ENCODE measurements at regions not wholly inside any gene's neighbourhood (a gene's known extent, or its start where the extent isn't known, plus 50 kb on each side); places are given as distances from the start of the nearest gene placed in this dataset.

DNA sequence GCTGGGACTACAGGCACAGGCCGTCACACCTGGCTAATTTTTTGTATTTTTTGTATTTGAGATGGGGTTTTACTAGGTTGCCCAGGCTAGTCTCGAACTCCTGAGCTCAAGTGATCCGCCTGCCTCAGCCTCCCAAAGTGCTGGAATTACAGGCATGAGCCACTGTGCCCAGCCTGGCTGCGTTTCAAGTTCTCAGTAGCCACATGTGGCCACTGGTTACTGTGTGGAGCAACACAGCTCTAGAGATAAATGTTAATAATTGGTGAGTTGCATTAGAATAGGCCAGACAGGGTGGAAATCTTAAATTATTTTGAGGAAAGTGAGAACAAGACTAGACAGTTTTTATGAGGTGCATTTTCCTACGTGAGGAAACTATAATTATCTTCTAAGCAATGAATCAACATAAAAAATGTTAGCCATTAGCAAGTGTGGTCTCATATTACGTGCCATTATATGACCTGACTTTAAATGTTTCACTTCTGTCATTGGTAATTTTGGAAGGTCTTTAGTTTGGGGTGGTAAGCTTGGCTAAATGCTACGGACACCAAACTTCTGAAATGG is 129.6 kb downstream of the PLEKHG1 start:
- DNase-seq (ENCODE audit: low spot score), result peak; percentile 33
- intact Hi-C loops (cut with DNase I), result no loop called here

GRCh38 chr6:150730801-150731457 is 131.2 kb downstream of the PLEKHG1 start:
- intact Hi-C loops (cut with DNase I), result no loop called here
- no peak for DNase-seq (ENCODE audit: low spot score)

DNA sequence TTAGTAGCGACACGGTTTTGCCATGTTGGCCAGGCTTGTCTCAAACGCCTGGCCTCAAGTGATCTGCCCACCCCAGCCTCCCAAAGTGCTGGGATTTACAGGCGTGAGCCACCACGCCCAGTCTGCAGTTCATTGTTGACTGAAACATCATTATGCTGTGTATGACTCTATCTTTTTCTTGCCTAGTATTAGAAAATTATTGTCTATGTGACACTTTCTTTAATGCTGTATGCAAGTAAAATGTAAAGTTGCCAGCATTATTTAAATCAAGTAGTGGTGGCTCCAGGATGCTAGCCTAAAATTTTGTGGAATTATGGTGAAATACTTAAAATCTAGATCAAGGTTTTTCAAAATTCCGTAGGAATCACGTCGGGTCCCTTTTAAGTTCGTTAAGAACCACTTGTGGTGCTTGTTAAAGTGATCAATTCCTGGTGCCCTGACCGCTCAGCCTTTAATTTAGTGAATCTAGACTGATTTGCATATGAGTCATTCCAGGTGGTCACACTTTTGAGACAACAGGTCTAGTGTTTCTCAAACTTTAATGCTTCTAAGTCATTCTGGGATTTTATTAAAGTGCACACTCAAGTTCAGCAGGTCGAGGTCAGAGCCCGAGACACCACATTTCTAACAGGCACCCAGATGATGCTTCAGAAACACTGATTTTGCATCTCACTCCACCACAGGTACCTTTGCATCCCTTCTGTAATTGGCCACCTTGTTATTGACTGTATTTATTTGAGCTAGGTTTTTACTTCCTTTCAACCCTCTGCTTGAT is 132.6 kb upstream of the MTHFD1L start:
- DNase-seq (ENCODE audit: low spot score), result no peak
- intact Hi-C loops (cut with DNase I), result no loop called here

DNA sequence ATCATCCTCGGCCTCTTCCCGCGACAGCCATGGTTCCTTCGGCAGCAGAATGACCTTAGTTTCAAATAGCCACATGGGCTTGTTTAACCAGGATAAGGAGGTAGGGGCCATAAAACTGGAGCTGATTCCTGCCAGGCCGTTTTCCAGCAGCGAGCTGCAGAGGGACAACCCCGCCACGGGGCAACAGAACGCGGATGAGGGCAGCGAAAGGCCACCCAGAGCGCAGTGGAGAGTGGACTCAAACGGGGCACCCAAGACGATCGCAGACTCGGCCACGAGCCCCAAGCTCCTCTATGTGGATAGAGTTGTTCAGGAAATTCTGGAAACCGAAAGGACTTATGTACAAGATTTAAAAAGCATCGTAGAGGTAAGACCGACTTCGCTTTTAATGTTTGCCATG is 131.8 kb upstream of the MTHFD1L start:
- intact Hi-C loops (cut with DNase I), result no loop called here
- no peak for DNase-seq (ENCODE audit: low spot score)

DNA sequence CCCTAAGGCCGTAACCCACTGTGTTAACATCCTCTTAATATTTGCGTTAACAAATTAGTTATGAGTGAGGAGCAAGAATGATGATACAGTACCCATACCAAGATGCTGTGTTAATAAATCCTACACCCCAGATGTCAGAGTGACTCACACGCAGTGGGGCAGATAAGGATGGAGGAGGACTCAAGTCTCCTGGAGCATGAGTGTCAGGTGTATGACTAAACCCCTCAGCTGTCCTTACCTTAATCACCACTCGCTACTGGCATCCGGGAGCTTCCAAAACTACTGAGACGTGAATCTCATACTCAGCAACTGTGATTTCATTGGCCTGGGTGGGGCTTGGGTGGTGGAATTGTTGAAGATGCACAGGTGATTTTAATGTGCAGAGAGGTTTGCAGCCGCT is 131.3 kb upstream of the MTHFD1L start:
- intact Hi-C loops (cut with DNase I), result no loop called here
- no peak for DNase-seq (ENCODE audit: low spot score)

GRCh38 chr6:150735341-150735851 is 130.1 kb upstream of the MTHFD1L start:
- no peak for DNase-seq (ENCODE audit: low spot score)
- intact Hi-C loops (cut with DNase I), result no loop called here

GRCh38 chr6:150738092-150738629 is 127.3 kb upstream of the MTHFD1L start:
- DNase-seq (ENCODE audit: low spot score), result no peak

GRCh38 chr6:150739711-150740349 is 125.7 kb upstream of the MTHFD1L start:
- intact Hi-C loops (cut with DNase I), result no loop called here
- DNase-seq (ENCODE audit: low spot score), result no peak

More at GRCh38 chr6:150738092-150738629, 127.3 kb upstream of the MTHFD1L start:
- intact Hi-C loops (cut with DNase I), result no loop called here

DNA sequence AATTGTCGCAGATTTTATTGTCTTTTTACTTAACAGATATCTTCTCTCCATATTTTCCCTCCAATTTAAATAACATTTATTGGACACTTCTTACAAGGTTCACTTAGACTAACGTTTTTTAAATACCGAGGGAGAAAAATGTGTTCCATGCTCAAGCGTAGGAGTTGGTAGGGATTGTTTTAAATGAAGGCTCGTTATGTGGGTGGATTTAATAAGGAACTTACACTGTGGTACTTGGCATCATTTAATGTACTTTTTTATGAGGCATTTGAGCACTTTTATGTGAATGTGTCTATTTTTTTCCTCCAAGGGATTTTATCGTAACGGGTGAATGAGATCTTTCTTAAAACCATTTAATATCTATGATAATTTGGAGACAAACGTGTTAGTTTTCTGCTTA is 125.0 kb upstream of the MTHFD1L start:
- no peak for DNase-seq (ENCODE audit: low spot score)

GRCh38 chr6:150741633-150742200 is 123.8 kb upstream of the MTHFD1L start:
- intact Hi-C loops (cut with DNase I), result no loop called here
- no peak for DNase-seq (ENCODE audit: low spot score)

More for the DNA sequence above, 125.0 kb upstream of the MTHFD1L start:
- intact Hi-C loops (cut with DNase I), result no loop called here

DNA sequence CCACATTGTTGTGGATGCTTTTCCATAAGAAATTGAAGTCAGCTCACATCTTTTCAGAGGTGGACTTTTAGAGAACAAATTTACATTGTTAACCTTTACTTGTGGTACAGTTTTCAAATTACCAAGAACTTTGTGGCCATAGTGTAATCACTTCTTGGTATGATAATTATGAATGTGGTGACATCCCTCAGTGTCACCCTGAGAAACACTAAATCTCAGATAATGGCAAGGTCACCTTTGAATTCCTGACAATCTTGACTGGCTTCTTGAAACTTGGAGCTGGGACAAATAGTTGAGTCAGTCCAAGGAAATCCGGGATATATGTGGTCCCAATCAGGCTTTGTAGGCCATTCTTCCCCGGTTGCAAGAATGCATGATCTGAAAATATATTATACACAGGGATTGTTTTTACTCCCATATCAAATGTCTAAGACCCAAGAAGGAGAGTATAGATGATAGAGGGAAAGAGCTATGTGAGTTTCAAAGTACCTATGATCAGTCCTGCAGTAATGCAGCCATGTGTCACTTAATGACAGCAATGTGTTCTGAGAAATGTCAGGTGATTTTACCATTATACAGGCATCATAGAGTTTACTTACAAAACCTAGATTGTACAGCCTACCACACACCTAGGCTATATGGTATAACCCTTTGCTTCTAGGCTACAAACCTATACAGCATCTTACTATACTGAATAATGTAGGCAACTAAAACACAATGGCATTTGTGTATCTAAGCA is 120.8 kb upstream of the MTHFD1L start:
- intact Hi-C loops (cut with DNase I), result no loop called here
- DNase-seq (ENCODE audit: low spot score), result no peak

DNA sequence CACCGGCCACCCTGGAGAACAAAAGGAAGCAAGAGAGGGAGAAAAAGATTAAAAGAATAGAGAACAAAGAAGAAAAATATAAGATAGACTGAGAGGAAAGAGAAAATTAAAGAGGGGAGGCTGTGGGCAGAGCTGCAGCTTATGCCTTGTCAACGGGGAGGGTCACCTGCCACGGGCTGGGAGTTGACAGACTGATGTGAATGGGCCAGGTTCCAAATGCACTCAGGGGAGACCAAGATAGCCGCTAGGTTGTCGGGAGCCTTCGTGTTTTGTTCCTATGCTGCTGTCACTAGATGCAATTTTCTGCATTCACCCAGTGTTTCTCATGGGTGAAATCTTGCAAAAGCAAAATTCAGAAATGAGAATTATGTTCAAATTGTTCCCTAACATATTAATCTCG is 119.6 kb upstream of the MTHFD1L start:
- DNase-seq (ENCODE audit: low spot score), result peak; percentile 78
- intact Hi-C loops (cut with DNase I), result no loop called here

DNA sequence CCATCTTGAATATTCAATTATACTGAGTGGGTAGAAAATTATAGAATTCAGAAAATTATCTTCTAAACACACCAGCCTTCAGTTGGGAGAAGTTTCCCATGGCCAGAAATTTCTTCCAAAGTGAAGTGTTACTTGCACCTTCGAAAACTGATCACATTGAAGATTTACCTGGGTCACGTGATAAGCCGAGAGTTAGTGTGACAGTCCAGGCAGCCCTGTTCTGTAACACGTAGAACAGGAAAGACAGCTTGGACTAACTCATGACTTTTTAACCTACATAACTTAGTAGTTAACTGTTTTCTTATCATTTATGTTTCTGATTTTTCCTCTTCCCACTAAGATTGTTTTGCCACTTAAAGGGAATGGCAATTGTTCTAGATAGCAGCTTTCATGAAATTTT is 118.3 kb upstream of the MTHFD1L start:
- intact Hi-C loops (cut with DNase I), result no loop called here
- DNase-seq (ENCODE audit: low spot score), result no peak

DNA sequence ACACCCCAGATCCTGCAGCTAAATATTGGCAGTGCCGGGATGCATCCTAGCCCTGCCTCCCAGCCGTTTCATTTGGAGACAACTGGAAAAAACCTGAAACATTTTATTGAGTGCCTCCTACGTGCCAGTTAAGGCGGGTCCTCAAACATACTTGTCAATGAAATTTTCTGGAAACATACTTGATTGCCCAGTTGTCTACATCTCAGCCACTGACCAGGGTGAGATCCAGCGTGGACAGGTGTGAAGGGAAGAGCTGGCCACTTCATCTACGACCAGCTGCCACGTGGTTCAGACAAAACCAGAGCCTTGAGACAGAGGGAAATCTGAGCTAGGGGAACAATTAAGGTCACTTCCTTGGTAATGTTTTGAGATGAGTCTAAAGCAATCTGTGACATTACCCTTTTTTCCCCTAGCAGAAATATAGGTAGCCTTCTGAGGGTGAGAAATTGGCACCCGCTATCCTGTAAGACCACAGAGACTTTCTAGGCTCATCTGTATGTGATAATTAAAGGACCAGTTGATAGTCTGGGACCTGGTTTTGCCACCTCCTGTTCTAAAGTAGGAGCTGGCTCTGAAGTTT is 116.3 kb upstream of the MTHFD1L start:
- intact Hi-C loops (cut with DNase I), result no loop called here
- no peak for DNase-seq (ENCODE audit: low spot score)

GRCh38 chr6:150751296-150751695 is 114.2 kb upstream of the MTHFD1L start:
- intact Hi-C loops (cut with DNase I), result no loop called here
- DNase-seq (ENCODE audit: low spot score), result no peak

DNA sequence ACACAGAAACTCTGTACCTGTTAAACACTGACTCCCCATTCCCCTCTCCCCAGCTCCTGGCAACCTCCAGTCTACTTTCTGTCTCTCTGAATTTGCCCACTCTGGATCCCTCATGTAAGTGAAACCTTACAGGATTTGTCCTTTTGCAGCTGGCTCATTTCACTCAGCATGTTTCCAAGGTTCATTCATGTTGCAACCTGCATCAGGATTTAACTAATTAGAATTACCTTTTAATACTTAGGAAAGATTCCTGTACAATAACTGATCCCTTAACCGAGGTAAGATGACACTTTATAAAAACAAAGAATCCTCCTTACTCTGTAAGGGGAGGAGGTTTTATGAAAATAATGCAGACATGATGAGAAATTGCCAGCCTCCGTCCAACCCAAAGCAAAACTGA is 113.1 kb upstream of the MTHFD1L start:
- intact Hi-C loops (cut with DNase I), result no loop called here
- DNase-seq (ENCODE audit: low spot score), result no peak

- intact Hi-C loops (cut with DNase I), result no loop called here
- DNase-seq (ENCODE audit: low spot score), result no peak
These were observed 112.0 kb upstream of the MTHFD1L start for GRCh38 chr6:150753371-150754064.

GRCh38 chr6:150755042-150755441 is 110.5 kb upstream of the MTHFD1L start:
- intact Hi-C loops (cut with DNase I), result no loop called here
- no peak for DNase-seq (ENCODE audit: low spot score)
